ENCODE measurements at regions not wholly inside any gene's neighbourhood (a gene's known extent, or its start where the extent isn't known, plus 50 kb on each side); places are given as distances from the start of the nearest gene placed in this dataset.

DNA sequence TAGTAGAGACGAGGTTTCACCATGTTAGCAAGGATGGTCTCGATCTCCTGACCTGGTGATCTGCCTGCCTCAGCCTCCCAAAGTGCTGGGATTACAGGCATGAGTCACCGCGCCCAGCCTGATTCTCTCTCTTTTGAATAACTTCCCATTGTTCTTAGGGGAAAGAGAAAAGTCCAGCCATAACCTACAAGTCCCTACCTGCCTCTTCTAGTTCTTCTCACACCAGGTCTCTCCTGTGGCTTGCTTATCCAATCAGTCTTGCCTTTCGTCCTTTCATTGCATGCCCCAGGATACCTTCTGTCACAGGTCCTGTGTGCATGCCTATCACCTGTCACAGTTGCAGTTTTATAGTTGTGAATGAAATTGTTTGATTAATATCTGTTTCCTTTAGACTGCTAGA, 148.1 kb downstream of the SLC4A3 start (continued):
- TF ChIP-seq, protein P1, sequence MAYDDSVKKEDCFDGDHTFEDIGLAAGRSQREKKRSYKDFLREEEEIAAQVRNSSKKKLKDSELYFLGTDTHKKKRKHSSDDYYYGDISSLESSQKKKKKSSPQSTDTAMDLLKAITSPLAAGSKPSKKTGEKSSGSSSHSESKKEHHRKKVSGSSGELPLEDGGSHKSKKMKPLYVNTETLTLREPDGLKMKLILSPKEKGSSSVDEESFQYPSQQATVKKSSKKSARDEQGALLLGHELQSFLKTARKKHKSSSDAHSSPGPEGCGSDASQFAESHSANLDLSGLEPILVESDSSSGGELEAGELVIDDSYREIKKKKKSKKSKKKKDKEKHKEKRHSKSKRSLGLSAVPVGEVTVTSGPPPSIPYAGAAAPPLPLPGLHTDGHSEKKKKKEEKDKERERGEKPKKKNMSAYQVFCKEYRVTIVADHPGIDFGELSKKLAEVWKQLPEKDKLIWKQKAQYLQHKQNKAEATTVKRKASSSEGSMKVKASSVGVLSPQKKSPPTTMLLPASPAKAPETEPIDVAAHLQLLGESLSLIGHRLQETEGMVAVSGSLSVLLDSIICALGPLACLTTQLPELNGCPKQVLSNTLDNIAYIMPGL (CRISPR knock-in tag; IDR thresholded peaks at IDR 0.05): no peak
- TF ChIP-seq E2F1 (CRISPR knock-in tag; IDR thresholded peaks at IDR 0.05) (no peak), SMAD3 (CRISPR knock-in tag; IDR thresholded peaks at IDR 0.05; ENCODE audit: borderline replicate concordance) (no peak), ZNF121 (CRISPR knock-in tag; IDR thresholded peaks at IDR 0.05) (no peak)
- TF ChIP-seq, protein P2, sequence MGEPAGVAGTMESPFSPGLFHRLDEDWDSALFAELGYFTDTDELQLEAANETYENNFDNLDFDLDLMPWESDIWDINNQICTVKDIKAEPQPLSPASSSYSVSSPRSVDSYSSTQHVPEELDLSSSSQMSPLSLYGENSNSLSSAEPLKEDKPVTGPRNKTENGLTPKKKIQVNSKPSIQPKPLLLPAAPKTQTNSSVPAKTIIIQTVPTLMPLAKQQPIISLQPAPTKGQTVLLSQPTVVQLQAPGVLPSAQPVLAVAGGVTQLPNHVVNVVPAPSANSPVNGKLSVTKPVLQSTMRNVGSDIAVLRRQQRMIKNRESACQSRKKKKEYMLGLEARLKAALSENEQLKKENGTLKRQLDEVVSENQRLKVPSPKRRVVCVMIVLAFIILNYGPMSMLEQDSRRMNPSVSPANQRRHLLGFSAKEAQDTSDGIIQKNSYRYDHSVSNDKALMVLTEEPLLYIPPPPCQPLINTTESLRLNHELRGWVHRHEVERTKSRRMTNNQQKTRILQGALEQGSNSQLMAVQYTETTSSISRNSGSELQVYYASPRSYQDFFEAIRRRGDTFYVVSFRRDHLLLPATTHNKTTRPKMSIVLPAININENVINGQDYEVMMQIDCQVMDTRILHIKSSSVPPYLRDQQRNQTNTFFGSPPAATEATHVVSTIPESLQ (CRISPR knock-in tag; IDR thresholded peaks at IDR 0.05): no peak

DNA sequence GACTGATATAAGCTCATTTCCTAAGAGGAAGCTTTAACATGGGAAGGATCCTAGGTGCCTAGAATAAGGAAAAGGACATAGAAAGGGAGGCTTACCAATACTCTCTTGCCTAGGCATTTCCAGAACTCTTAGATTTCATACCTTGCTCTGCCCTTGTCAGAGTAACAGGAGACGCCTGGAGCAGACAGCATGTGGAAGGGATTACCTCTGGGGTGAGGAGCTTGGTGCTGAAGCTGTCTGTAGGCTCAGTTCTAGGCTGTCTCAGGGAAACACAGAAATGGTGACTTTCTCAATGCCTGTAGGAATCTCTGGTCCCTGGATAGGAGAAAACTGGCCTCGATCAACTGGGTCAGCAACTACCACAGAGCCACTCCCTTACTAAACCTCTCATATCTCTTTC, 150.0 kb downstream of the SLC4A3 start:
- Mint-ChIP-seq H3K4me1 (no peaks in the 10 kb centered on the region), H3K36me3 (no peaks in the 10 kb centered on the region), H3K27ac (no peak overlapping the region), H3K27me3 (ENCODE audit: low read depth) (no peaks in the 10 kb centered on the region; the same call in 1 of the 2 replicates), H3K4me3 (no peak overlapping the region), H3K9me3 (no peaks in the 10 kb centered on the region)
- POLR2A ChIA-PET: no interaction called here
- ATAC-seq (peak; percentile 24; the same call in 1 of the 2 replicates), DNase-seq (ENCODE audit: low spot score) (no peak)
- TF ChIP-seq TEAD1 (CRISPR knock-in tag; IDR thresholded peaks at IDR 0.05) (no peak), SMAD3 (CRISPR knock-in tag; IDR thresholded peaks at IDR 0.05; ENCODE audit: borderline replicate concordance) (no peak), ELF4 (CRISPR knock-in tag; IDR thresholded peaks at IDR 0.05; ENCODE audit: low read depth) (no peak), EMX1 (CRISPR knock-in tag; IDR thresholded peaks at IDR 0.05) (no peak), FOXP1 (CRISPR knock-in tag; IDR thresholded peaks at IDR 0.05; ENCODE audit: borderline replicate concordance) (no peak), TCF7 (CRISPR knock-in tag; IDR thresholded peaks at IDR 0.05; ENCODE audit: low read depth) (no peak), FOXJ3 (CRISPR knock-in tag; IDR thresholded peaks at IDR 0.05; ENCODE audit: borderline replicate concordance) (no peak), GTF2I (CRISPR knock-in tag; conservative IDR thresholded peaks at IDR 0.05) (no peak), ZNF263 (CRISPR knock-in tag; IDR thresholded peaks at IDR 0.05; ENCODE audit: low read depth) (no peak), CTCF (IDR thresholded peaks at IDR 0.05) (no peak)
- TF ChIP-seq, protein P3, sequence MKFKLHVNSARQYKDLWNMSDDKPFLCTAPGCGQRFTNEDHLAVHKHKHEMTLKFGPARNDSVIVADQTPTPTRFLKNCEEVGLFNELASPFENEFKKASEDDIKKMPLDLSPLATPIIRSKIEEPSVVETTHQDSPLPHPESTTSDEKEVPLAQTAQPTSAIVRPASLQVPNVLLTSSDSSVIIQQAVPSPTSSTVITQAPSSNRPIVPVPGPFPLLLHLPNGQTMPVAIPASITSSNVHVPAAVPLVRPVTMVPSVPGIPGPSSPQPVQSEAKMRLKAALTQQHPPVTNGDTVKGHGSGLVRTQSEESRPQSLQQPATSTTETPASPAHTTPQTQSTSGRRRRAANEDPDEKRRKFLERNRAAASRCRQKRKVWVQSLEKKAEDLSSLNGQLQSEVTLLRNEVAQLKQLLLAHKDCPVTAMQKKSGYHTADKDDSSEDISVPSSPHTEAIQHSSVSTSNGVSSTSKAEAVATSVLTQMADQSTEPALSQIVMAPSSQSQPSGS (CRISPR knock-in tag; IDR thresholded peaks at IDR 0.05; ENCODE audit: borderline replicate concordance, low read depth): no peak
- TF ChIP-seq, protein P2 (CRISPR knock-in tag; IDR thresholded peaks at IDR 0.05): no peak
- CTCF ChIA-PET: no interaction called here

All from WTC11 (cell line).